NCI-H510A treated with DMSO at 0.1 percent for 48 hours (cell line): ENCODE measurements at regions not wholly inside any gene's neighbourhood (a gene's known extent, or its start where the extent isn't known, plus 50 kb on each side); places are given as distances from the start of the nearest gene placed in this dataset.

Experiments
- DNase-seq: peaks from one replicate; lab custom pipeline; 2025; lab: John Stamatoyannopoulos, UW

- no peak for DNase-seq
Observed at GRCh38 chr13:27014406-27015359, 156.9 kb downstream of the USP12 start.

- DNase-seq = no peak
Observed at GRCh38 chr13:27012482-27013197, 159.0 kb downstream of the USP12 start.

DNA sequence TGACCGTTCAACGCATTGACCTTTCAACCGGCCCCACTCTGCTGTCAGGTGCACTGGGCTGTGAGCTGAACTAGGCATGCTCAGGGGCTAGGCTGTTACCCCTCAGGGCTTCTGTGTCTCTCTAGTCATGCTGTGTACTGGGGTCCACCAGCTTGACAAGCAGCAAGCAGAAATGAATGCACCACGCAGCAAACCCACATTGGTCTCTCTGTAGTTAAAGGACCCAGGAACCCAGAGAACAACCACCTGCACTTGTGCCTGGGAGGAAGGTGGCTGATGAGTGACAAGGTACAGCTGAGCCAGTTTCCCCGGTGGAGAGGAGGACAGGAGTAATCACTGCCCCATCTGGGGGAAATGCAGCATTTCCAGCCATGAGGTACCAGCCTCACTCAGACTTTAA, 159.9 kb downstream of the USP12 start:
- no peak for DNase-seq

GRCh38 chr13:27008733-27009132, 162.9 kb downstream of the USP12 start:
- no peak for DNase-seq

GRCh38 chr13:27007166-27007565, 164.4 kb downstream of the USP12 start:
- DNase-seq = peak; percentile 71

DNA sequence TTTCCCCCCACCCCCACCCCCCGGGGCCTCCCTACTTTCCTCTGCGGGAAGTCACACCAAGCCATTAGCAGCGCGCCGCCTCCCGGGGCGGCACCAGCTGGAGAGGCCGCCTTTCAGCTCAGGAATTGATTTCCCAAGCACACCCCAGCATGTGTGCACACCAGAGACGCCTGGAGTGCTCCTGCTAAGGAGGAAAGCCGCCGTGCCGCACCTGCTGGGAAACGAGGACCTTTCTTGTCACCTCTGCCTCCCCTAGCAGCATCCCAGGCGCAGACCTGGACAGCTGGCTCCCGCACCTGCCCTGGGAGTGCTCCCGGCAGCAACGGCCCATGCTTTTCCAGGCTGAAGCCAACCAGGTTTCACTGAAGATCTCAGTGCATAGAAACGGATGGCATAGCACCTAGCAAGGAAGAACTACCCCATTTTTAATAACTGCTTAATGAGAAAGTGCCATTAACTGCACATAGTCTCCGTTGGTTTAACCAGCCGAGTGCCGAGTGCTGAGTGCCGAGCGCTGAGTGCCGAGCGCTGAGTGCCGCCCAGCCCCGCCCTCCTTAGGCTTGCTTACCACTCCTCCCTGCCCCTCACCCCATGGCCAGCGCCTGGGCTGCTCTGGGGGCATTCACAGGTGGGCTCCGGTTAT, 165.0 kb downstream of the USP12 start:
- peak; percentile 71 for DNase-seq

DNA sequence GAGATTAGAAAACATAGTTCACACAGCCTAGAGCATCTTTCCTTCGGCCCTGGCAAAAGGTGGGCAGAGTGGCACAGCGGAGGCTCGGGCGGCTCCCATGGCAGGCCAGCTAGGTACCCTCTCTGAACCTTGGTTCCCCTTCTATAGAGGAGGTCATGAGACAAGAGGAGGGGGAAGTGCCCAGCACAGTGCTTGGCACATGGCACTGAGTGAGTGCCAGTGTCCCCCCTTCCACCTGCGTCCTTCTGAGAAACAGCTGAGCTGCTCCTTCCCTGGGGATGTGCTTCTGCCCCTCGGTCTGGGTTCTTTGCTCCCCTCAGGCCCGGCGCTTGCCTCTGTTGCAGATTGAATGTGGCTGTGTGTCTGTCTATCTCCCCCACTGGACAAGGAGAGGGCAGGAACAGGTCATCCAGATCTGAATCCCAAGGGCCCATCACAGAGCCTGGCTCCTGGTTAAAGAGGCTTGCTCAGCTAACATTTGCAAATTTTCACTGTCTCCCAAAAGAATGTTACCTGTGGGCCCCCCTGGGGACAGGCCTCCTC, 165.6 kb downstream of the USP12 start:
- no peak for DNase-seq

GRCh38 chr13:27005556-27005955, 166.1 kb downstream of the USP12 start:
- peak; percentile 45 for DNase-seq

DNA sequence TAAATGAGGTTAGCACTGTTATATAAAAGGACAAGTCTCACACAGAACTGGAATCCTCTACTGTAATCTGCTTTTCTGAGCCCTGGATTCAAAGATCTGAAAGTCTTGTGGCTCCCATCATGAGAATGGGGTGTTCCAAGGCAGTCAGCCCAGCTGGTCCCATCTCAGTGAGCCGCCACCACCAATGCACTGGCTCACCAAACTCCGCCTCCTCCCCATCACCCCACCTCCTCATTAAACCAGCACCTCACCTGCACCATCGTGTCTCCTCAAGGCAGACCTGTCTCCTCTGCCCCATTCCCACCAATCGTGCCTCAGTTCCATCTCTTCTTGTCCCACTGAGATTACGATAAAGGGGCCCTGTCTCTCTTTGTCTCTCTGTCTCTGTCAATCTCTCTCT, 166.7 kb downstream of the USP12 start:
- DNase-seq = no peak

GRCh38 chr13:27004326-27004725, 167.3 kb downstream of the USP12 start:
- no peak for DNase-seq

GRCh38 chr13:27001705-27002104, 169.9 kb downstream of the USP12 start:
- peak; percentile 75 for DNase-seq

DNA sequence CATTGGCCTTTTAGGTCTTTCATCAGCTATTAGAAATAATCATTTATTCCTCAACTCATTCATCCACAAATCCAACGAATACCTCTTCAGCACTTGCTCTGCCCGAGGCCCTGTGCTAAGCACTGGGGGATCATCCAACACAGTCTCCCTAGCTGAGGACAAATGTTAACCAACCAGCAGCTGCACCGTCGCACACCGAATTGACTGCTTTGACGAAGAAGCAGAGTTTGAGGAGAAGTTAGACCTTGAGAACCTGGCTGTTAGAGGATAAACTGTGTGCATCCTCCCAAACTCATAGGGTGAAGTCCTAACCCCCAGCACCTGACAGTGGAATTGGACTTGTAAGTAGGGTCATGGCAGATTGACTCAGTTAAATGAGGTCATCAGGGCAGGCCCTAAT, 170.9 kb downstream of the USP12 start:
- DNase-seq = no peak

DNA sequence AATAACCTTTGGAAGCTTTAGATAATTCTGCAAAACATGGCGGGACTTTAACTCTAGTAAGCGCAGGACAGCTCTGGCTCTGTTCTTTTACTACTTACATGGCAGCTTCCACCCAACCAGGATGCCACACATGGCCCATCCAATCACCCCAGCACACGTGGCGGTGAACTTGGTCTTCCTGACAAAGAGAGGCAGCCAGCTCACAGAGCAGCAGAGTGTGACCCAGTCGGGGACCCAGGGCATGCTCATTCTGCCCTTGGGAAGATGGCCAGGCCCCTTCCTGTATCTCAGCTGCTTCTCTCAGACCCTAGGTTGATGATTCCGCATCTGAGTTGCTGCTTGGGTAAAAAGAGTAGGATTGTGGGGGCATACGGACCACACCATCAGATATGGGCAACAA, 172.1 kb downstream of the USP12 start:
- DNase-seq = no peak

DNA sequence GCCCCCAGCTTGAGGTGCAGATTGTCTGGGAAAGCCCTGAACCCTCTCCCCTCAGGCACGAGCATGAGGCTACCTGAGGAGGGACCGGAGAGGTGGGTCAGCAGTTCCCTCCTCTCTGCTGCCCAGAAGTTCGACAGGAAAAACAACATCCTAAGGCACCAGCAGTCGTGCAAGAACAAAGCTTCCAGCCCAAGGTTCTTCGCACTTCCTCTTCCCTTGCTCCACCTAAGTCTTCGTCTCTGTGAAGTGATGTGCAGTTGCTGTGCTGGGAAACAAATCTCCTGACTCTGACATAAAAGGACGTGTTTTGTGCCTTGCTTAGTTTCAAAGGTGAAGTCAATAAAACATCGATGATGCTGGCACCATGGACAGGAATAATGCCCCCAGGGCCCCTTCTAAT, 173.3 kb downstream of the USP12 start:
- no peak for DNase-seq

DNA sequence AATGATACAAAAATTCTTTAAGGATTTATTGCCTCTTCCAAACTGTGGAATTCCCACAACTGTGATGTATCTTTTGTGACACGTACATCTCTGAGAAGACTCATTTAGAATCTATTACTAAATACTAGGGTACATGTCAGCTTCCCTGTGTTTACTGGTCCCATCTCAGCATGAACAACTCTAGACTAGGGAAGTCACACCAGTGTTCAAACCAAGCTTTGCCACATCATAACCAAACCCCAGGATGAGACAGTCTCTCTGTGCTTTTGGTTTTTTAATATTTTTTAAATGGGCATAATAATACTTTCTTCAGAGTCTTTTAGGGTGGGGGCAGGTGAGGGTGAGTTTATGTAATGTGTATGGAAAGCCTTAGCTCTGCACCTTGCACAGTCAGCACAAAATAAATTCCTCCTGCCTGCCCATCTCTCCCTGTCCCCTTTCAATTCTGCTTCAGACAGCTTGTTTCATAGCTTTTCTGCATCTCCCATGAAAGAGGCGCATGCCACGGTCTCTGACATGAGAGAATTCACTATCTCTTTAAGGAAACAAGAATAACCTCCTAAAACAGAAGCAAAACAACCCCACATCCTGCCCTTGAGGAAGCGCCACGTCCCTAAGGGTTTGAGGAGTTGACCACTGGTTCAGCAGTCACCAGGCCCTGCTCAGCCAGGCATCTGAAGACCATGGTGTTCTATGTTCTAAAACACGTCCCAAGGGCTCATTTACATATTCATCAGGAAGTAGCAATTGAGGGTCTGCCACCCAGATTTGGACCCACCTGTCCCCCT, 174.5 kb downstream of the USP12 start:
- DNase-seq = no peak

GRCh38 chr13:26995159-26995558, 176.5 kb downstream of the USP12 start:
- DNase-seq = no peak

- DNase-seq = no peak
Observed at GRCh38 chr13:26993780-26994179, 177.8 kb downstream of the USP12 start.

DNA sequence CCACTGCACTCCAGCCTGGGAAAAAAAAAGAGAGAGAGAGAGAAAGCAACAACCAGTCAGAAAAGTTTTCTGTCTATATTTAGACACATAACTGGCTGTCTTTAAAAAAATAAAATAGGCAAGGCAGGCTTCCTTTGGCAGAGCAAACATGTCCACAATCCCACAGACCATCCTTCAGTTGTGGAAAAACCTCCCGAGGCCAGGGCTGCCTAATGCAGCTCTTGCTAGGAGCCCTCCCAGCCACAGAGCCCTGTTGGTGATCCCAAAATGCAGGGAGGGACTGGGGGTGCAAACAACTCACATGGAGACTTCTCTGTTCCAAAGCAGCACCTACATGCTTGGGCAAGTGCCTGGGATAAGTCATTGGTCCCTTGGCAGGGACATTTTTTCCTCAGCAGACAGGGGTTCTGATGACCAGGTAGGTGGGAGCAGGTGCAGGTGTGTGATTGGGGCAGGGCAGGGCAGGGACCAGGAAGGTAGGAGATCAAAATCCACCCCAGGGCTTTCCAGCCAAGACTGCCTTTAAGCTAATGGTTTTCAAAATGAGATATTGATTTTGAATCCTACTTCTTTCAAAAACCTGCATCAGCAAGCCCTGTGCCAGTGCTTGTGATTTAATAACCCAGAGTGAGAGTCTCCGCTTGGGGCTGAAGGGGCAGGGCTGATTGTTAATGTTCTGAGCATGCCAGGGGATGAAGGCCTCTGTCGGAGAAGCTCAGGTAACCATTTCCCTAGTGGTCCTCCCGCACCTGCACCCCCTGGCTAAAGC, 178.5 kb downstream of the USP12 start:
- DNase-seq = no peak

DNA sequence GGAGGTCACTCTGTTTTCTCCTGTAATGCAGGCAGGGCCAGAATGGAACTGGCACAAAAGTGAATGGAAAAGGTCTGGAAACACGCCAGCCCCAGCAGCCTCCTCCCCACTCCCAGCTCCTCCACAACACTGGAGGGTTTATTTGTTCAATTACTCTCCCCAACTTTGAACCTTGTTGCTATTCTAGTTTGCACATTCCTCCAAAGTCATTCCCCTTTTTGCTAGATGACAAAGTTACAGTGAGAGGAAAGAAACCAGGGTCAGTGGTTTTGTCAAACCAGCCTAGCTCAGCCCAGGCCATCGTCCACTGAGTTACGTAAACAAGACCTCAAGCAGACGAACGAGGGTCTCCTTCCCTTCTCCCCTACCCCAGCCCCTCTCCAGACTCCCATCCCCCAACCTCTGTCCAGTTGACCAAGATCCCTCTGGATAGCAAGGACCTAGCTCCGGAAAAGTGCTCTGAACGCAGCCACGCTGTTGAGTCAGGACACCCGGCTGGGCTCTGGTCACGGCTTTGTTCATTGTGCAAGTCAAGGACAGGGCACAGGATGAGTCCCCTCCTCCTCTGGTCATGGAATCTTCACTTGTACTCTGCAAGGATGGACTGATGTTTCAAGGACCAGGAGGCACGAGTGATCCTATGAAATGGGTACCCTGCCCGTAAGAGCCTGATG, 180.0 kb downstream of the USP12 start:
- no peak for DNase-seq
